GM10266 (cell line): ENCODE measurements at regions not wholly inside any gene's neighbourhood (a gene's known extent, or its start where the extent isn't known, plus 50 kb on each side); places are given as distances from the start of the nearest gene placed in this dataset.

Source experiments
- DNase-seq: peaks from one replicate; pipeline ENCODE4 v3.0.0; 2012; ENCODE audit errors: extremely low spot score
- CTCF ChIP-seq: IDR thresholded peaks from 2 replicates; pipeline ENCODE4 v1.5.1; 2012; ENCODE audit warnings: mild to moderate bottlenecking, low read depth; ENCODE audit not compliant: control insufficient read depth, insufficient read depth; ENCODE audit errors: missing control alignments

GRCh38 chr15:96390986-96391385, 60.5 kb downstream of the NR2F2 start:
- TF ChIP-seq CTCF = no peak
- DNase-seq = no peak

GRCh38 chr15:96392380-96393208, 62.1 kb downstream of the NR2F2 start:
- no peak for DNase-seq
- no peak for TF ChIP-seq CTCF

GRCh38 chr15:96393209-96393513, 62.7 kb downstream of the NR2F2 start:
- DNase-seq = no peak
- no peak for TF ChIP-seq CTCF

GRCh38 chr15:96395687-96396086, 65.2 kb downstream of the NR2F2 start:
- DNase-seq = no peak
- no peak for TF ChIP-seq CTCF

- DNase-seq = no peak
Observed at GRCh38 chr15:96398776-96399175, 68.3 kb downstream of the NR2F2 start.

GRCh38 chr15:96402403-96402802, 71.9 kb downstream of the NR2F2 start:
- no peak for DNase-seq
- TF ChIP-seq CTCF = no peak

More at GRCh38 chr15:96398776-96399175, 68.3 kb downstream of the NR2F2 start:
- no peak for TF ChIP-seq CTCF

GRCh38 chr15:96403071-96403470, 72.6 kb downstream of the NR2F2 start:
- TF ChIP-seq CTCF = no peak
- no peak for DNase-seq
